CD14-positive monocyte (primary cell): ENCODE measurements at regions not wholly inside any gene's neighbourhood (a gene's known extent, or its start where the extent isn't known, plus 50 kb on each side); places are given as distances from the start of the nearest gene placed in this dataset.
A peak's percentile ranks its signal among the peaks of the same experiment; 100 is the strongest.

Experiments used
- DNase-seq, 3 donors: peaks; one replicate each; pipeline ENCODE4 v3.0.0-alpha.2; 2011 to 2022
- H2AFZ ChIP-seq: 2 replicates; pipeline ENCODE4 v1.6.0; 2012; ENCODE audit warnings: mild to moderate bottlenecking, low read depth, low read length, inconsistent platforms; ENCODE audit not compliant: insufficient read depth, poor library complexity, severe bottlenecking
- H3K27ac ChIP-seq, 2 donors: 1 replicate in 1 of 2; 2 replicates in 1 of 2; pipeline ENCODE4 v1.5.1; 2012 to 2013; ENCODE audit warnings: low read length in 2 of 2, control low read depth in 1 of 2, inconsistent platforms in 1 of 2, low read depth in 1 of 2, mild to moderate bottlenecking in 1 of 2
- H3K27me3 ChIP-seq, 2 donors: one replicate each; pipeline versions ENCODE4 v1.6.0 to v1.6.1; 2011 to 2013; ENCODE audit warnings: low read length in 2 of 2; ENCODE audit not compliant: control insufficient read depth in 2 of 2, insufficient read depth in 2 of 2
- H3K36me3 ChIP-seq, 2 donors: replicated peaks in 1 of 2; 1 replicate in 1 of 2; 2 replicates in 1 of 2; pipeline versions ENCODE4 v1.5.1 to v1.6.1; 2012 to 2013; ENCODE audit warnings: low read length in 2 of 2, control low read depth in 1 of 2, inconsistent platforms in 1 of 2, mild to moderate bottlenecking in 1 of 2; ENCODE audit not compliant: insufficient read depth in 2 of 2, control insufficient read depth in 1 of 2
- H3K4me1 ChIP-seq, 2 donors: 1 replicate in 1 of 2; 2 replicates in 1 of 2; pipeline versions ENCODE4 v1.5.1 to v1.6.1; 2012 to 2013; ENCODE audit warnings: low read length in 2 of 2, control low read depth in 1 of 2, inconsistent platforms in 1 of 2, mild to moderate bottlenecking in 1 of 2, moderate library complexity in 1 of 2; ENCODE audit not compliant: insufficient read depth in 2 of 2, control insufficient read depth in 1 of 2
- H3K4me2 ChIP-seq: replicated peaks from 2 replicates; pipeline ENCODE3; 2012; ENCODE audit warnings: low read length, moderate library complexity, mild to moderate bottlenecking; ENCODE audit not compliant: poor library complexity, severe bottlenecking; ENCODE audit errors: extremely low read depth
- H3K4me3 ChIP-seq, 3 experiments: fragments of 200-600 bp in 1 of 3; sonication (generic) in 1 of 3; replicated peaks in 1 of 3; 1 replicate in 2 of 3; 2 replicates in 1 of 3; pipeline ENCODE4 v1.5.1; 2011 to 2013; ENCODE audit warnings: low read length in 3 of 3, mild to moderate bottlenecking in 3 of 3, control low read depth in 2 of 3, low read depth in 2 of 3, inconsistent platforms in 1 of 3, moderate library complexity in 1 of 3
- H3K79me2 ChIP-seq: 2 replicates; pipeline ENCODE4 v1.6.0; 2012; ENCODE audit warnings: mild to moderate bottlenecking, control low read depth, inconsistent platforms, low read length, moderate library complexity; ENCODE audit not compliant: insufficient read depth
- H3K9ac ChIP-seq: 2 replicates; pipeline ENCODE4 v1.6.0; 2017; ENCODE audit warnings: low read length, mild to moderate bottlenecking; ENCODE audit not compliant: insufficient read depth, poor library complexity, severe bottlenecking
- H3K9me3 ChIP-seq, 2 donors: replicated peaks in 1 of 2; 1 replicate in 1 of 2; 2 replicates in 1 of 2; pipeline versions ENCODE4 v1.5.1 to v1.6.1; 2012 to 2013; ENCODE audit warnings: low read length in 2 of 2, control low read depth in 1 of 2; ENCODE audit not compliant: control insufficient read depth in 1 of 2, insufficient read depth in 1 of 2
- H4K20me1 ChIP-seq: 2 replicates; pipeline ENCODE4 v1.6.0; 2012; ENCODE audit warnings: mild to moderate bottlenecking, low read length, control low read depth, moderate library complexity; ENCODE audit not compliant: insufficient read depth
- H3K27ac Mint-ChIP-seq, 7 donors: one replicate each; pipeline ENCODE4 v1.8.0; 2020; ENCODE audit warnings: mild to moderate bottlenecking in 7 of 7, mixed read lengths in 7 of 7, moderate library complexity in 6 of 7, inconsistent platforms in 2 of 7
- H3K27me3 Mint-ChIP-seq, 3 donors: one replicate each; pipeline ENCODE4 v1.8.0; 2021 to 2022; ENCODE audit warnings: low read depth in 3 of 3, mild to moderate bottlenecking in 3 of 3, mixed read lengths in 3 of 3, moderate library complexity in 3 of 3, inconsistent platforms in 1 of 3
- H3K36me3 Mint-ChIP-seq, 2 donors: one replicate each; pipeline ENCODE4 v1.8.0; 2020; ENCODE audit warnings: mixed read lengths in 2 of 2, inconsistent platforms in 1 of 2, mild to moderate bottlenecking in 1 of 2
- H3K4me1 Mint-ChIP-seq: one replicate; pipeline ENCODE4 v1.8.0; 2020; ENCODE audit warnings: mild to moderate bottlenecking, mixed read lengths
- H3K4me3 Mint-ChIP-seq, 2 donors: one replicate each; pipeline ENCODE4 v1.8.0; 2020; ENCODE audit warnings: mild to moderate bottlenecking in 2 of 2, mixed read lengths in 2 of 2, moderate library complexity in 1 of 2
- H3K9me3 Mint-ChIP-seq, 7 donors: one replicate each; pipeline ENCODE4 v1.8.0; 2020 to 2022; ENCODE audit warnings: mixed read lengths in 7 of 7, mild to moderate bottlenecking in 6 of 7, moderate library complexity in 6 of 7, inconsistent platforms in 2 of 7
- WGBS: methylation state at CpG from one replicate; pipeline ENCODE4 v1.1.5; 2013; ENCODE audit warnings: missing lambda C conversion rate; ENCODE audit not compliant: insufficient coverage; 5-methylcytosine and 5-hydroxymethylcytosine counted together
- intact Hi-C, 2 donors: fragments of 100-400 bp; cut with micrococcal nuclease; formaldehyde crosslinking; loops; one replicate each; pipeline versions ENCODE4 v1.15.0 to v1.15.1; 2023
- TF ChIP-seq, protein P1 (sequence below): fragments of 200-600 bp; IDR thresholded peaks from one replicate; pipeline ENCODE4 v1.8.0; 2022; ENCODE audit warnings: antibody characterized with exemption, mild to moderate bottlenecking

DNA sequence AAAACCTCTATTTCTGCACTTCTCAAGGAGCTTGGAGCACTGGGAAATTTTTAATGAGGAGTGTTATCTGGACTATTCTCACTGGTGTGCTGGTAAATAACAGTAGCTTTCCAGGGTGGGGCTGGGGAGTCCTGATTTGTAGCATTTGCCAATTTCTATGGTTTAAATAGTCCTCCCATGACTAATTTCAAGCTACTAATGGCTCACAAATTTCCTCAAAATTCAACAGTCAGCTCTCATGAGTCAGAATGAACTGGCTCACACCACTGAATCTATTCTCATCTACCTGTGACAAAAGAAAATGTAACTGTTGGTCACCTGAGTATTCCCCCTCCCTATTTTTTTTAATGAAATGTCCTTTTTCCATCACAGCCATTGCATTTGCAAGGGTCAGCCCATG is 449.6 kb downstream of the KIF16B start:
- H4K20me1 ChIP-seq, result no peaks in the 10 kb centered on the region
- H3K4me3 ChIP-seq, result no peak overlapping the region
- no peaks in the 10 kb centered on the region for H3K36me3 Mint-ChIP-seq
- peak overlapping the region in 1 of 7 donors; percentile 13 for H3K27ac Mint-ChIP-seq
- no peaks in the 10 kb centered on the region for H3K36me3 ChIP-seq
- no peaks in the 10 kb centered on the region for H3K27me3 ChIP-seq
- H3K4me1 ChIP-seq, result no peaks in the 10 kb centered on the region
- no peaks in the 10 kb centered on the region for H3K4me1 Mint-ChIP-seq
- no peak overlapping the region for H3K9ac ChIP-seq
- no peak overlapping the region for H2AFZ ChIP-seq
- no peaks in the 10 kb centered on the region for H3K79me2 ChIP-seq
- peaks cover 0 to 1% (median 0%) of the 10 kb centered on the region in 3 donors for H3K27me3 Mint-ChIP-seq
- no peak overlapping the region for H3K4me2 ChIP-seq
- DNase-seq, result no peak
- H3K9me3 Mint-ChIP-seq, result peaks cover 0 to 6% (median 4%) of the 10 kb centered on the region in 7 donors
- intact Hi-C loops, result no loop called here
- peaks cover 0 to 3% of the 10 kb centered on the region in 2 donors for H3K9me3 ChIP-seq
- no peak overlapping the region for H3K27ac ChIP-seq
- TF ChIP-seq, protein P1, sequence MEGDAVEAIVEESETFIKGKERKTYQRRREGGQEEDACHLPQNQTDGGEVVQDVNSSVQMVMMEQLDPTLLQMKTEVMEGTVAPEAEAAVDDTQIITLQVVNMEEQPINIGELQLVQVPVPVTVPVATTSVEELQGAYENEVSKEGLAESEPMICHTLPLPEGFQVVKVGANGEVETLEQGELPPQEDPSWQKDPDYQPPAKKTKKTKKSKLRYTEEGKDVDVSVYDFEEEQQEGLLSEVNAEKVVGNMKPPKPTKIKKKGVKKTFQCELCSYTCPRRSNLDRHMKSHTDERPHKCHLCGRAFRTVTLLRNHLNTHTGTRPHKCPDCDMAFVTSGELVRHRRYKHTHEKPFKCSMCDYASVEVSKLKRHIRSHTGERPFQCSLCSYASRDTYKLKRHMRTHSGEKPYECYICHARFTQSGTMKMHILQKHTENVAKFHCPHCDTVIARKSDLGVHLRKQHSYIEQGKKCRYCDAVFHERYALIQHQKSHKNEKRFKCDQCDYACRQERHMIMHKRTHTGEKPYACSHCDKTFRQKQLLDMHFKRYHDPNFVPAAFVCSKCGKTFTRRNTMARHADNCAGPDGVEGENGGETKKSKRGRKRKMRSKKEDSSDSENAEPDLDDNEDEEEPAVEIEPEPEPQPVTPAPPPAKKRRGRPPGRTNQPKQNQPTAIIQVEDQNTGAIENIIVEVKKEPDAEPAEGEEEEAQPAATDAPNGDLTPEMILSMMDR, result no peak
- no peak overlapping the region for H3K4me3 Mint-ChIP-seq

DNA sequence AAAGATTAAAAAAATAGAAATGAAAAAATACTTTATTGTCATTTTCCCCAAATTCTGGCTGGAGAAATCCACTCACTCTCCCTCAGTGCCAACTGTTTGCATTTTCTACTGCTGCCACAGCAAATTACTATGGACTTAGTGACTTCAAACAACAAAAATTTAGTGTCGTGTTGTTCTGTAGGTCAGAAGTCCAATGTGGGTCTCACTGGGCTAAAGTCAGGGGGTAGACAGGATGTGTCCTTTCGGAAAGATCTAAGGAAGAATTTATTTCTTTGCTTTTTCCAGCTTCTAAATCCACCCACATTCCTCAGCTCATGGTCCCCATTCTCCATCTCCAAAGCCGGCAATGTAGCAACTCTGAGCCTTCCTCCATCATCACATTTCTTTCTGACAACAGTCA is 453.3 kb downstream of the KIF16B start:
- TF ChIP-seq, protein P1, result no peak
- Histone ChIP-seq H3K9ac (no peak overlapping the region), H3K79me2 (no peaks in the 10 kb centered on the region), H3K27me3 (no peaks in the 10 kb centered on the region), H3K36me3 (no peaks in the 10 kb centered on the region), H3K4me1 (peaks cover 8 to 10% of the 10 kb centered on the region in 2 donors), H3K9me3 (no peaks in the 10 kb centered on the region), H3K4me3 (no peak overlapping the region), H3K27ac (no peak overlapping the region), H4K20me1 (no peaks in the 10 kb centered on the region), H3K4me2 (no peak overlapping the region), H2AFZ (no peak overlapping the region)
- no peaks in the 10 kb centered on the region for H3K36me3 Mint-ChIP-seq
- H3K27ac Mint-ChIP-seq, result no peak overlapping the region
- DNase-seq, result no peak
- WGBS, result 100% methylated on average over 1 of the region's 3 CpGs
- intact Hi-C loops, result no loop called here
- peaks cover 0 to 2% (median 1%) of the 10 kb centered on the region in 7 donors for H3K9me3 Mint-ChIP-seq
- peaks cover 0 to 1% (median 0%) of the 10 kb centered on the region in 3 donors for H3K27me3 Mint-ChIP-seq
- no peak overlapping the region for H3K4me3 Mint-ChIP-seq
- H3K4me1 Mint-ChIP-seq, result peaks cover 13% of the 10 kb centered on the region
